GM23338 (cell line): ENCODE measurements at regions not wholly inside any gene's neighbourhood (a gene's known extent, or its start where the extent isn't known, plus 50 kb on each side); places are given as distances from the start of the nearest gene placed in this dataset.

Experiments used
- CREB1 ChIP-seq: fragments of 250-450 bp; sonication (Bioruptor Pico); IDR thresholded peaks from 2 replicates; pipeline ENCODE4 v1.5.0; 2020; ENCODE audit warnings: low read depth, mild to moderate bottlenecking, moderate library complexity
- CTCF ChIP-seq, 2 experiments: fragments of 200-600 bp in 1 of 2; sonication (generic) in 1 of 2; conservative IDR thresholded peaks; 2 replicates each; pipeline versions ENCODE4 v1.5.1 to v1.6.1; 2016 to 2017; ENCODE audit warnings: antibody characterized with exemption in 2 of 2, low read depth in 2 of 2, mild to moderate bottlenecking in 2 of 2, moderate library complexity in 1 of 2
- ETS1 ChIP-seq: IDR thresholded peaks from 2 replicates; pipeline ENCODE4 v1.6.1; 2016; ENCODE audit warnings: antibody characterized with exemption
- EZH2 ChIP-seq: fragments of 200-600 bp; sonication (generic); IDR thresholded peaks from one replicate; pipeline ENCODE4 v1.8.0; 2017; ENCODE audit warnings: antibody characterized with exemption, mild to moderate bottlenecking, low read depth; ENCODE audit not compliant: unreplicated experiment
- EZH2phosphoT487 ChIP-seq: fragments of 200-600 bp; sonication (generic); IDR thresholded peaks from one replicate; pipeline ENCODE4 v1.8.1; 2018; ENCODE audit warnings: antibody characterized with exemption; ENCODE audit not compliant: unreplicated experiment
- JUNB ChIP-seq: IDR thresholded peaks from one replicate; pipeline ENCODE4 v1.6.1; 2016; ENCODE audit warnings: antibody characterized with exemption; ENCODE audit not compliant: unreplicated experiment
- NANOG ChIP-seq: IDR thresholded peaks from 2 replicates; pipeline ENCODE4 v1.6.1; 2016; ENCODE audit warnings: antibody characterized with exemption, borderline replicate concordance
- POLR2AphosphoS5 ChIP-seq: IDR thresholded peaks from 2 replicates; pipeline ENCODE4 v1.6.1; 2016; ENCODE audit warnings: antibody characterized with exemption, low read depth
- REST ChIP-seq: IDR thresholded peaks from one replicate; pipeline ENCODE4 v1.6.1; 2018; ENCODE audit warnings: antibody characterized with exemption; ENCODE audit not compliant: unreplicated experiment
- STAT1 ChIP-seq: IDR thresholded peaks from one replicate; pipeline ENCODE4 v1.6.1; 2016; ENCODE audit warnings: antibody characterized with exemption; ENCODE audit not compliant: unreplicated experiment
- ZNF114 ChIP-seq: fragments of 250-450 bp; sonication (Bioruptor Pico); IDR thresholded peaks from 2 replicates; pipeline ENCODE4 v1.5.0; 2020; ENCODE audit warnings: mild to moderate bottlenecking, moderate library complexity
- ZNF331 ChIP-seq: fragments of 250-450 bp; sonication (Bioruptor Pico); IDR thresholded peaks from 2 replicates; pipeline ENCODE4 v1.5.0; 2020; ENCODE audit warnings: low read depth, mild to moderate bottlenecking, moderate library complexity
- ZNF462 ChIP-seq: fragments of 250-450 bp; sonication (Bioruptor Pico); IDR thresholded peaks from 2 replicates; pipeline ENCODE4 v1.5.0; 2020; ENCODE audit warnings: mild to moderate bottlenecking, moderate library complexity

- no peak for TF ChIP-seq CTCF (conservative IDR thresholded peaks at IDR 0.05; ENCODE audit: low read depth in 2 of 2)
- no peak for TF ChIP-seq EZH2phosphoT487
- no peak for TF ChIP-seq EZH2
- TF ChIP-seq REST, result no peak
- TF ChIP-seq POLR2AphosphoS5, result no peak
- no peak for TF ChIP-seq ETS1
- TF ChIP-seq ZNF331 (CRISPR knock-in tag), result no peak
- TF ChIP-seq CREB1 (CRISPR knock-in tag), result no peak
- TF ChIP-seq STAT1, result no peak
- TF ChIP-seq NANOG, result no peak
- TF ChIP-seq JUNB, result no peak
- TF ChIP-seq ZNF114 (CRISPR knock-in tag), result no peak
- no peak for TF ChIP-seq ZNF462 (CRISPR knock-in tag)
Measured at GRCh38 chr11:38582151-38582550, 1984.1 kb upstream of the RAG2 start.
